D721Med (cell line): ENCODE measurements at regions not wholly inside any gene's neighbourhood (a gene's known extent, or its start where the extent isn't known, plus 50 kb on each side); places are given as distances from the start of the nearest gene placed in this dataset.
"Not testable (repeated sequence)": the region's sequence is repeated elsewhere in the genome, so short reads cannot be mapped to it uniquely, and the experiment has no call there.

Source experiments
- DNase-seq: peaks from one replicate; pipeline ENCODE4 v3.0.0; 2011; ENCODE audit warnings: low spot score; ENCODE audit not compliant: insufficient read length
- FAIRE-seq: peaks from 2 replicates; lab custom pipeline; 2011; peaks lifted over from hg19 to GRCh38; lab: Jason Lieb, UNC
- CTCF ChIP-seq: IDR thresholded peaks from 2 replicates; pipeline ENCODE4 v1.5.1; 2012; ENCODE audit warnings: mild to moderate bottlenecking, control low read depth; ENCODE audit not compliant: insufficient read depth; ENCODE audit errors: missing control alignments

DNA sequence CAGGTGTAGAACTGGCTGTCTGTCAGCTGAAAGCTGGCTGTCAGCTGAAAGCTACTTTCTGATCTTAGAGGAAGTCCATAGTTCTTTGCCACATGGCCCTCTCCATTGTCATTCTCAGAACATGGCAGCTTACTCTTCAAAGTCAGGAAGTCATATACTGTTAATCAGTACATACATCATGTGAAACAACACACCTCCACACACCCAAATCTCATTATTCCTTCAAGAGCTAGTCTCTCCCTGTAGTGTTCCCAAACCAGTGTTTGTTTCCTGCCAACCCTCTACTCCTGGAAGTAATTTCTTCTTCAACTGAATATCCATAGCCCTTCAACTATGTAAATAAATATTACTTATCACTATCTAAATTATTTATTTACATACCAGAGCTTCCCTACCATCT is 58.9 kb downstream of the OR5AK2 start:
- DNase-seq, result no peak
- TF ChIP-seq CTCF, result no peak
- no peak for FAIRE-seq

GRCh38 chr11:57049749-57050148 is 61.0 kb downstream of the OR5AK2 start:
- DNase-seq (no peak), FAIRE-seq (no peak)
- TF ChIP-seq CTCF, result no peak

GRCh38 chr11:57054817-57055216 is 66.1 kb downstream of the OR5AK2 start:
- no peak for TF ChIP-seq CTCF
- no peak for DNase-seq
- no peak for FAIRE-seq

DNA sequence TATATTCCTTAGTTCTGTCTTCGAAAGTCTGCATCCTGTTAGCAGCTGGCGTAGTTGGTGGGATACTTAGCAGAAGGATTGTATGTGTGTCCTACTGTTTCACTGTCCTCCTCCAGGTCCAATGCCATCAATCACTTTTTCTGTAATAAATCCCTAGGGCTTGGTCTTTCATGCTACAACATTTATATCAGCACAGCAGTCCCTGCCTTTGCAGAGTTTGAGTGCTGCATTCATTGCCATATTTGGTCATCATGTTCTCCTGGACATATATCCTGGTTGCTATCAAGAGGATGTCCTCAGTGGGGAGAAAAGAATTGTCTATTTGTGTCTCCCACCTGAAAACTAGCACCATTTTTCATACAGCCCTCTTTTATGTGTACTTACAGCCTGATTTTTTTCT is 67.0 kb downstream of the OR5AK2 start:
- no peak for FAIRE-seq
- TF ChIP-seq CTCF, result no peak
- no peak for DNase-seq

DNA sequence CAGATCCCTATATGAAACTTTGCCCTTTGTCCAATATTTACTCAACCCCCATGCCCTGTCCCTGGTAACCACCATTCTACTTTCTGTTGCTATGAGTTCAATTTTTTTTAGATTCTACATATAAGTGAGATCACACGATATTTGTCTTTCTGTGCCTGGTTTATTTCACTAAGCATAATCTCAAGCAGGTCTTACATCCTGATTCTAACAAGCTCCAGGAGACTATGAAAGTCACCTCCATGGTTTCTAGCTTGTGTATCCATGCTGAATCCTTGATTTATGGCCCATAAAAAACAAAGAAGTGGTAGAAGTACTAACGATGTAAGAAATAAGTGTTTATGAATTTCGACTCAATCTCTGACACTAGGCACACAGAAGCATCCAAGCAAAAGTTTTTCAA is 68.0 kb downstream of the OR5AK2 start:
- FAIRE-seq, result no peak
- no peak for TF ChIP-seq CTCF
- DNase-seq, result no peak

DNA sequence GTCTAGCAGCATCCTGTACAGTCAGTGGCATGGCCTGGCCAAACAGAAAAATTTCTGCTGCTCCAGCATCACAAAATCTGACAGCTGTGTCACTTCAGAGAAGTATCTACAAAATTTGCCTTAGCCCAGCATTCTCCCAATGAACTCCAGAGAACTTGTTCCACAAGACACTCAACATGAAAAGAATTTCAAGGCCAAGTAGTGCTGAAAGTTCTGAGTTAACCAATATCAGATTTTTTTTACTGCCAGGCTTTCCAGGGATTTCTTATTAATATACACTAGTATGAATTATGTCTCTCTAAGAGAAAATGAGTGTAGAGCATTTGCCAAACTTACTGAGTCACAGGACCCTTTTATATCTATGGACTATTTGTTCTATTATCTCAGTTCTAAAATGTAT is 68.8 kb downstream of the OR5AK2 start:
- TF ChIP-seq CTCF, result no peak
- DNase-seq (no peak), FAIRE-seq (no peak)

- not testable (repeated sequence) for DNase-seq, FAIRE-seq
Measured at GRCh38 chr11:57062957-57063356, 74.2 kb downstream of the OR5AK2 start.

GRCh38 chr11:57069942-57070341 is 81.2 kb downstream of the OR5AK2 start:
- TF ChIP-seq CTCF, result no peak
- FAIRE-seq (no peak), DNase-seq (no peak)
